ENCODE measurements at regions not wholly inside any gene's neighbourhood (a gene's known extent, or its start where the extent isn't known, plus 50 kb on each side); places are given as distances from the start of the nearest gene placed in this dataset.

DNA sequence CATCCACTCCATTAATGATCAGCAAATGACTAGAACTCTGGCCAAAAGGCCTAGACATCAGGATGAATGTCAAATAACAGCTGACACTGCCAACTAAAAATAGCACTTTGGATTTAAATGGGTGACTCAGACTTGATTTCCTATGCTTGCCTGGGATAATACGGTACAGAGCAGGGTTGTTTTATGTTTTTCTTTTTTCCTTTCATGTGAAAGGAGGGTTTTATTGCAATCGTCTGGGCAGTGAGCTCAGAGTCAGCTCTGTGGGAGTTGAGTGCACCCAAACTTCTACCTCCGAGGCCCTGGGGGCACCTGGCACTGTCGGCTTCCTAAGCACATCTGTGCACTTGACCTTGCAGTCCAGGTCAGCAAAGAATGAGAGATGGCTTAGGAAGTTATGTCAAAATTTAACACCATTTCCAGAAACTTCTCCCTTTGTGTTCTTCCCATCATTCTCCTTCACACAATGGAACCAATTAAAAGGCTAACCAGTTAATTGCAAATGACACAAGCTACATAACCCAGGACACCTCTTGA lies 134.1 kb downstream of the LACC1 start:
- 23 to 34% methylated on average over 4 of the region's 4 CpGs for WGBS, 2 donors
- peak overlapping the region in 1 of 2 donors; percentile 40 for H3K27ac ChIP-seq (ENCODE audit: low read depth in 2 of 2, low read length in 1 of 2)
- peaks cover 0 to 2% of the 10 kb centered on the region in 2 donors for H3K27me3 ChIP-seq (ENCODE audit: control insufficient read depth in 1 of 2, insufficient read depth in 2 of 2, low read length in 2 of 2)
- H3K4me3 ChIP-seq (ENCODE audit: low read depth in 1 of 2, low read length in 2 of 2), result no peak overlapping the region
- H3K4me1 ChIP-seq (ENCODE audit: control insufficient read depth in 2 of 2, insufficient read depth in 2 of 2, low read length in 1 of 2), result peaks cover 0 to 2% of the 10 kb centered on the region in 2 donors
- H3K36me3 ChIP-seq (ENCODE audit: control insufficient read depth in 2 of 2, insufficient read depth in 2 of 2, low read length in 1 of 2), result no peaks in the 10 kb centered on the region
- no peaks in the 10 kb centered on the region for H3K9me3 ChIP-seq (ENCODE audit: control insufficient read depth in 2 of 2, insufficient read depth in 1 of 2, low read depth in 1 of 2, low read length in 1 of 2)

DNA sequence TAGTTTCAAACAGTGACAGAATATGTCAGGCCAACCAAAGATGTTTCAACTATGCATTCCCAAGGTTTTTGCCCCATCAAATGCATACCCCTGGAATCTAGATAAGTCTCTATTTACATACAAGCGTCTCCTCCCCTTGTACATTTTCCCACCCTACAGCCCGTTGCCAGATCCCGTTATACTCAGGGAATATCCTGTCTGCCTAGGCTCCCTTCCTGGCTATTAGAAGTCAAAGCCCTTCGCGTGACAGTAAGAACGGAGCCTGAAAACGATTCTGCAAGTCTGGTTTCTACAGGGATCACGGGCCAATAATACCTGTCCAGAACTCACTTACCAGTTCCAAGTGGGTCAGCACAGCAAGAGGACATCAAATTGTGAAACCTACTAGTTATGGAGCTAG lies 134.8 kb downstream of the LACC1 start:
- Histone ChIP-seq H3K27me3 (ENCODE audit: control insufficient read depth in 1 of 2, insufficient read depth in 2 of 2, low read length in 2 of 2) (peaks cover 0 to 2% of the 10 kb centered on the region in 2 donors), H3K4me3 (ENCODE audit: low read depth in 1 of 2, low read length in 2 of 2) (no peak overlapping the region), H3K9me3 (ENCODE audit: control insufficient read depth in 2 of 2, insufficient read depth in 1 of 2, low read depth in 1 of 2, low read length in 1 of 2) (no peaks in the 10 kb centered on the region), H3K27ac (ENCODE audit: low read depth in 2 of 2, low read length in 1 of 2) (no peak overlapping the region), H3K4me1 (ENCODE audit: control insufficient read depth in 2 of 2, insufficient read depth in 2 of 2, low read length in 1 of 2) (peaks cover 0 to 2% of the 10 kb centered on the region in 2 donors), H3K36me3 (ENCODE audit: control insufficient read depth in 2 of 2, insufficient read depth in 2 of 2, low read length in 1 of 2) (no peaks in the 10 kb centered on the region)
- 82% methylated on average over 8 of the region's 8 CpGs for WGBS, 2 donors

DNA sequence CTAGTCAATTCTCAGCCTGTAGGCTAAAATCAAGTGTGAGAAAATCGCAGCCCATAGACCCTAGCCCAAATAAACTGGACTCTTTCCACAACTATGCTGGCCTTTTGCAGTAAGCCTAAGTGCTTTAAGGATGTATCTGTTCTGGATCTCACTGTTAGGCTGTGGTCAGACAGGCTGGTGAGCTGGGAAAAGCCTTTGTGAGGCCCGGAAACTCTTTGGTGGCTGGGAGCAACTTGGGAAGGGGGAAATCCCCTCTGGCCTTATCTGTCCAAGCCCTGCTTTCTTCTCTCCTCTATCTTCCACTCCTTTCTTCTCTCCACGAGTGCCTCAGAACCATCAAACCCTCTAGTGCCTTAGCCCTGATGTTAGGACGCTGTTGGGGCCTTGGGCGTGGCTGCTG lies 135.4 kb downstream of the LACC1 start:
- Histone ChIP-seq H3K4me3 (ENCODE audit: low read depth in 1 of 2, low read length in 2 of 2) (no peak overlapping the region), H3K9me3 (ENCODE audit: control insufficient read depth in 2 of 2, insufficient read depth in 1 of 2, low read depth in 1 of 2, low read length in 1 of 2) (no peaks in the 10 kb centered on the region), H3K36me3 (ENCODE audit: control insufficient read depth in 2 of 2, insufficient read depth in 2 of 2, low read length in 1 of 2) (no peaks in the 10 kb centered on the region), H3K27me3 (ENCODE audit: control insufficient read depth in 1 of 2, insufficient read depth in 2 of 2, low read length in 2 of 2) (peaks cover 0 to 2% of the 10 kb centered on the region in 2 donors), H3K4me1 (ENCODE audit: control insufficient read depth in 2 of 2, insufficient read depth in 2 of 2, low read length in 1 of 2) (peaks cover 0 to 2% of the 10 kb centered on the region in 2 donors), H3K27ac (ENCODE audit: low read depth in 2 of 2, low read length in 1 of 2) (no peak overlapping the region)
- 88 to 89% methylated on average over 5 of the region's 5 CpGs for WGBS, 2 donors

DNA sequence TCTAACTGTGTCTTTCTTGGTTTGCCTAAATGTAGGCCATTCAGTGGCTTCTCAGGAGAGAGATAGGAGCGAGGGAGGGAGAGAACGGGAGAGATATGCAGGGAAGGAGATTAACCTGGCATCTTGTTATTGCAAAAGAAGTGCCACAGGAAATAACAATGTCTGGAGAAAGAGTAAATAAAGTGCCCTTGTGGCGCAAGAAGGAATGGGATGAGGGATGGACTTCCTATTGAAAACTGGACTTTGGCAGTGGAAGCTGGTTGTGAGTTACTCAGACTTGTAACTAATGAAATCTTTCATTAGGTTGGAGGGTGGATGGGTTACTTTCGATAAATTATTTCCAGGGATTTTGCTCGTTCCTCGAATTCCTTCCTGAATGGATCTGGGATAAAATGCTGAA lies 136.1 kb downstream of the LACC1 start:
- no peak overlapping the region for H3K27ac ChIP-seq (ENCODE audit: low read depth in 2 of 2, low read length in 1 of 2)
- H3K27me3 ChIP-seq (ENCODE audit: control insufficient read depth in 1 of 2, insufficient read depth in 2 of 2, low read length in 2 of 2), result peaks cover 0 to 2% of the 10 kb centered on the region in 2 donors
- H3K36me3 ChIP-seq (ENCODE audit: control insufficient read depth in 2 of 2, insufficient read depth in 2 of 2, low read length in 1 of 2), result no peaks in the 10 kb centered on the region
- H3K9me3 ChIP-seq (ENCODE audit: control insufficient read depth in 2 of 2, insufficient read depth in 1 of 2, low read depth in 1 of 2, low read length in 1 of 2), result no peaks in the 10 kb centered on the region
- WGBS, 2 donors, result 90 to 91% methylated on average over 6 of the region's 6 CpGs
- H3K4me1 ChIP-seq (ENCODE audit: control insufficient read depth in 2 of 2, insufficient read depth in 2 of 2, low read length in 1 of 2), result peaks cover 0 to 2% of the 10 kb centered on the region in 2 donors
- H3K4me3 ChIP-seq (ENCODE audit: low read depth in 1 of 2, low read length in 2 of 2), result no peak overlapping the region

DNA sequence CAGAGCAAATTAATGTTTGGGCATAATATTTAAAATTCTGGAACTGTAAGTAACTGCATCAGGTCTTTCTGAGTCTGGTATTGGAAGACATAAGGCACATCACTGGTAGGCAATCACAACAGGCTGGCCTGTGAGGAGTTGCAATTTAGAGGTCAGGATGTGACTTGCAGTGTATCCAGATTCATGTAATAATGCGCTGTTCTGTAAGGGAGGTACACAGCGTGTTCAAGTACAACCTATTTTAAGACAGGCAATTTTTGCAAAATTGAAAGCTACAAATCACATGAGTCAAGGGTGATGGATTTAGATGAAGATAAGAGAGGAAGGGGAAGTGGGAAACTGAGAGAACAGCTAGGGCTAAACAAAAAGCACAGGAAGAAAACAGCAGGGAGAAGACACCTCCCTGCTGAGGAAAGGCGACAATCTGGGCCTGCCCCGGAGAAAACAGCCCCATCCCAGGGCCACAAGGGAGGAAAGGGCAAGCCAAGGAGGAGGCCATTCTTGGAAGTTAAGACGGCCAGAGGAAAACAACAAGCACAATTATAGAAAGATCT lies 138.1 kb downstream of the LACC1 start:
- no peaks in the 10 kb centered on the region for H3K9me3 ChIP-seq (ENCODE audit: control insufficient read depth in 2 of 2, insufficient read depth in 1 of 2, low read depth in 1 of 2, low read length in 1 of 2)
- no peak overlapping the region for H3K27ac ChIP-seq (ENCODE audit: low read depth in 2 of 2, low read length in 1 of 2)
- no peak overlapping the region for H3K4me3 ChIP-seq (ENCODE audit: low read depth in 1 of 2, low read length in 2 of 2)
- peaks cover 0 to 2% of the 10 kb centered on the region in 2 donors for H3K4me1 ChIP-seq (ENCODE audit: control insufficient read depth in 2 of 2, insufficient read depth in 2 of 2, low read length in 1 of 2)
- H3K27me3 ChIP-seq (ENCODE audit: control insufficient read depth in 1 of 2, insufficient read depth in 2 of 2, low read length in 2 of 2), result peaks cover 0 to 2% of the 10 kb centered on the region in 2 donors
- WGBS, 2 donors, result 75% methylated on average over 5 of the region's 5 CpGs
- no peaks in the 10 kb centered on the region for H3K36me3 ChIP-seq (ENCODE audit: control insufficient read depth in 2 of 2, insufficient read depth in 2 of 2, low read length in 1 of 2)

DNA sequence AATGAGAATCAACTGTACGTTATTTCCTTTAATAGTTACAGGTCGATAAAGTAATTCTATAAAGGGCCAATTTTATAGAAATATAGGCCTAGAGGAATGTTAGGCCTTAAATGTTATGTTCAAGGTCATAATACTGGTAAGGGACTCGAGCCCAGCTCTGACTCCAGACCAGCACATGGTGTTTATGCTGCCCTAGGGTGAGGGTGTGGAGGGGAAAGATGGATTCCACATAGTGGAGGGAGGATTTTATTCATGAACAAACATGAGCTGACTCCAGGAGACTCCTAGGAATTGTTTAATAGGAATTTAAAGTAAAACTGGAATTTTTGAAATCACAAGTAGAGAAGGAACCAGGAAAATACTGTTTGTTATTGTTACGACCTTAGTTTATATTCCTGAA lies 139.9 kb downstream of the LACC1 start:
- no peaks in the 10 kb centered on the region for H3K4me1 ChIP-seq (ENCODE audit: control insufficient read depth in 2 of 2, insufficient read depth in 2 of 2, low read length in 1 of 2)
- no peak overlapping the region for H3K4me3 ChIP-seq (ENCODE audit: low read depth in 1 of 2, low read length in 2 of 2)
- no peaks in the 10 kb centered on the region for H3K27me3 ChIP-seq (ENCODE audit: control insufficient read depth in 1 of 2, insufficient read depth in 2 of 2, low read length in 2 of 2)
- no peaks in the 10 kb centered on the region for H3K36me3 ChIP-seq (ENCODE audit: control insufficient read depth in 2 of 2, insufficient read depth in 2 of 2, low read length in 1 of 2)
- H3K27ac ChIP-seq (ENCODE audit: low read depth in 2 of 2, low read length in 1 of 2), result no peak overlapping the region
- H3K9me3 ChIP-seq (ENCODE audit: control insufficient read depth in 2 of 2, insufficient read depth in 1 of 2, low read depth in 1 of 2, low read length in 1 of 2), result no peaks in the 10 kb centered on the region
- WGBS, 2 donors, result 85 to 88% methylated on average over 4 of the region's 4 CpGs

DNA sequence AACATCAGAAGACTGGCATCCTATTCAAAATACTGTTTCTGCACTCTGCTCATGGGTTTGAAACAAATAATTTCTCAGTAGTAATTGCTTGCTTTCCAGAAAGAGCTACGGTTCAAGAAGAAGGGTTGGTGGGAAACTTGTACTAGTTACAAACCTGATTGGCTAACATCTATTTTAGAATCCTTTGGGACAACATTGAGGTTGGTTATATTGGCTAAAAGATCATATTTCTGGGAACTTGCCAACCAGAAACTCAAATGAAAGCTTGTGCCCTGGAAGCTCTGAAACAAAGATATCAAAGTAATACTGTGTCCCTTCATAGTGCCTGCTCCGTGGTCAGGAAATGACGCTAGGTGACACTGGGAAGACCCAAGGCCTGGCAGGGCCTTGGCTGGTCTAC lies 141.7 kb downstream of the LACC1 start:
- no peaks in the 10 kb centered on the region for H3K4me1 ChIP-seq (ENCODE audit: control insufficient read depth in 2 of 2, insufficient read depth in 2 of 2, low read length in 1 of 2)
- no peak overlapping the region for H3K27ac ChIP-seq (ENCODE audit: low read depth in 2 of 2, low read length in 1 of 2)
- no peaks in the 10 kb centered on the region for H3K9me3 ChIP-seq (ENCODE audit: control insufficient read depth in 2 of 2, insufficient read depth in 1 of 2, low read depth in 1 of 2, low read length in 1 of 2)
- WGBS, 2 donors, result 64 to 76% methylated on average over 3 of the region's 3 CpGs
- no peak overlapping the region for H3K4me3 ChIP-seq (ENCODE audit: low read depth in 1 of 2, low read length in 2 of 2)
- no peaks in the 10 kb centered on the region for H3K27me3 ChIP-seq (ENCODE audit: control insufficient read depth in 1 of 2, insufficient read depth in 2 of 2, low read length in 2 of 2)
- no peaks in the 10 kb centered on the region for H3K36me3 ChIP-seq (ENCODE audit: control insufficient read depth in 2 of 2, insufficient read depth in 2 of 2, low read length in 1 of 2)

DNA sequence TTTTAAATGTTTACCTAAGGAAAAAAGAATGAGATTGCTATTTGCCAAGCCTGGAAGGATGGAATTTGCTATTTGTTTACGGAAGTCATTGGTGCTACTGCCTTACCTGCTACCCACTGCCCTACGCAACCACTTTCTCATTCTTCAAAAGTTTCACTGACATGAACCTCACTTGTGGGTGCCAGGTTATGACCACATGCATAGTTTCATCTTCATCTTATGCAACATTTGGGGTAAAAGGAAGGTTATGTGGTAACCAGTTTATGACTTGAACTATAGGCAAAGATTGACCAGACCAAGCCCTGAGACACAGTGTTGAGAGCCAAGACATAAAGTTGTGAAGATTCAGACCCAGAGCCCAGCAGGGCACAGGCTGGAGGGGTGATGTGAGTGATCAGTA lies 142.5 kb downstream of the LACC1 start:
- Histone ChIP-seq H3K27me3 (ENCODE audit: control insufficient read depth in 1 of 2, insufficient read depth in 2 of 2, low read length in 2 of 2) (no peaks in the 10 kb centered on the region), H3K4me1 (ENCODE audit: control insufficient read depth in 2 of 2, insufficient read depth in 2 of 2, low read length in 1 of 2) (no peaks in the 10 kb centered on the region), H3K4me3 (ENCODE audit: low read depth in 1 of 2, low read length in 2 of 2) (no peak overlapping the region), H3K36me3 (ENCODE audit: control insufficient read depth in 2 of 2, insufficient read depth in 2 of 2, low read length in 1 of 2) (no peaks in the 10 kb centered on the region), H3K9me3 (ENCODE audit: control insufficient read depth in 2 of 2, insufficient read depth in 1 of 2, low read depth in 1 of 2, low read length in 1 of 2) (no peaks in the 10 kb centered on the region), H3K27ac (ENCODE audit: low read depth in 2 of 2, low read length in 1 of 2) (no peak overlapping the region)
- WGBS, 2 donors, result 84 to 91% methylated on average over 2 of the region's 2 CpGs

DNA sequence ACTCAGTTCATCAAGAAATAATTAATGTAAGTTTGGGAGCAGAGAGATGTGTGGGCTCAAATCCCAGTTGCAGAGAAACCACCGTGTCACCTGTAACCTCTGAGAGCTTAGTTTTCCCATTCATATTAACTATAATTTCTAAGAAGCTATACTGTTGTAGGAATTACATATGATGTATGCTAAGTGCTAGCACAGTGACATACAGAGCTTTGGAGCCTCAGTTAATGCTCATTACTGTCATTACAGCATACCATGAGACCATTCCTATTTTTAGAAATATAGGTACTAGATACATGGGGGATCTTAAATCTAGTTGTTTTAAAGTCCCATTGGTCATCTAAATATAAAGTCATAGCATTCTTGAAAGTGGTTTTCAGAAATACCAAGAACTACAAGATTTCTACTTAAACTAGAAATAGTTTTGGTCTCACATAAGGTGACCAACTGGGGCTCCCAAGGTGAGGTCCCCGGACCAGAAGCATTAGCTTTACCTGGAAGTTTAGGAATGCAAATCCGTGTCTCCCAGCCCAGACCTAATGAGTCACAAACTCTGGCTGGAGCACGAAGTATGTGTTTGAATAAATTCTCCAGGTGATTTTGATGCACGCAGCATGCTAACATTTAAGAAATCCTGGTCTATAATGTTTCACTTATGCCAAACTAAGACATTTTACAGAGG lies 144.6 kb downstream of the LACC1 start:
- no peaks in the 10 kb centered on the region for H3K27me3 ChIP-seq (ENCODE audit: control insufficient read depth in 1 of 2, insufficient read depth in 2 of 2, low read length in 2 of 2)
- H3K4me3 ChIP-seq (ENCODE audit: low read depth in 1 of 2, low read length in 2 of 2), result no peak overlapping the region
- no peak overlapping the region for H3K27ac ChIP-seq (ENCODE audit: low read depth in 2 of 2, low read length in 1 of 2)
- H3K36me3 ChIP-seq (ENCODE audit: control insufficient read depth in 2 of 2, insufficient read depth in 2 of 2, low read length in 1 of 2), result no peaks in the 10 kb centered on the region
- H3K9me3 ChIP-seq (ENCODE audit: control insufficient read depth in 2 of 2, insufficient read depth in 1 of 2, low read depth in 1 of 2, low read length in 1 of 2), result no peaks in the 10 kb centered on the region
- no peaks in the 10 kb centered on the region for H3K4me1 ChIP-seq (ENCODE audit: control insufficient read depth in 2 of 2, insufficient read depth in 2 of 2, low read length in 1 of 2)
- 81 to 84% methylated on average over 5 of the region's 5 CpGs for WGBS, 2 donors

DNA sequence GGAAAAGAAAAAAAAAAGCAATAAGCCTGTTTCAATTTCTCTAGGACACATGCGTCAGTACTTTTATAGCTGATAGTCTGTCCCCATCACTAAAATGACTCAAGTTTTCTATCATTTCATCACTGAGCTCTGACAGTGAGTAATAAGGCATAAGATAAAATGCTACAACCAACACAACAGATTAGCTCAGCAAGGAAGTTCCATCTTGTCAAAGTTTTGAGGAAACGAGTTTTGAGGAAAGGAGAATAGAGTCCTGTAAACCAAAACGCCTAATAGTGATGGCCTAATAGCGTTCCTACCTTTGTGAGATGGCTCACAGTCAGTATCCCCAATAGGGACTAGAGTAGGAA lies 145.1 kb downstream of the LACC1 start:
- H3K4me1 ChIP-seq (ENCODE audit: control insufficient read depth in 2 of 2, insufficient read depth in 2 of 2, low read length in 1 of 2), result no peaks in the 10 kb centered on the region
- no peaks in the 10 kb centered on the region for H3K36me3 ChIP-seq (ENCODE audit: control insufficient read depth in 2 of 2, insufficient read depth in 2 of 2, low read length in 1 of 2)
- no peak overlapping the region for H3K4me3 ChIP-seq (ENCODE audit: low read depth in 1 of 2, low read length in 2 of 2)
- H3K27me3 ChIP-seq (ENCODE audit: control insufficient read depth in 1 of 2, insufficient read depth in 2 of 2, low read length in 2 of 2), result no peaks in the 10 kb centered on the region
- no peak overlapping the region for H3K27ac ChIP-seq (ENCODE audit: low read depth in 2 of 2, low read length in 1 of 2)
- H3K9me3 ChIP-seq (ENCODE audit: control insufficient read depth in 2 of 2, insufficient read depth in 1 of 2, low read depth in 1 of 2, low read length in 1 of 2), result no peaks in the 10 kb centered on the region
- WGBS, 2 donors, result 70 to 71% methylated on average over 4 of the region's 4 CpGs

Measured in esophagus (tissue), 2 donors.